HCT116 (cell line): ENCODE measurements at regions not wholly inside any gene's neighbourhood (a gene's known extent, or its start where the extent isn't known, plus 50 kb on each side); places are given as distances from the start of the nearest gene placed in this dataset.

Source experiments
- CEBPB ChIP-seq: IDR thresholded peaks from 2 replicates; pipeline ENCODE4 v1.6.1; 2012; ENCODE audit warnings: low read depth
- CTCF ChIP-seq, 3 experiments: fragments of 200-600 bp in 1 of 3; sonication (generic) in 1 of 3; IDR thresholded peaks in 2 of 3; conservative IDR thresholded peaks in 1 of 3; 2 replicates each; pipeline ENCODE4 v1.5.1; 2012 to 2017; ENCODE audit warnings: low read depth in 2 of 3, low read length in 2 of 3, antibody characterized with exemption in 1 of 3, borderline replicate concordance in 1 of 3, control low read depth in 1 of 3, mild to moderate bottlenecking in 1 of 3, mixed read lengths in 1 of 3, mixed run types in 1 of 3, moderate library complexity in 1 of 3; ENCODE audit not compliant: insufficient read depth in 1 of 3
- ELF1 ChIP-seq: IDR thresholded peaks from 2 replicates; pipeline ENCODE4 v1.6.1; 2012; ENCODE audit warnings: low read depth, borderline replicate concordance
- SIN3A ChIP-seq: IDR thresholded peaks from 2 replicates; pipeline ENCODE4 v1.6.1; 2012; ENCODE audit warnings: low read depth

GRCh38 chr15:29638011-29638410 is 184.3 kb downstream of the TJP1 start:
- TF ChIP-seq CTCF (IDR thresholded peaks at IDR 0.05 in 2 of 3, conservative IDR thresholded peaks at IDR 0.05 in 1 of 3; ENCODE audit: borderline replicate concordance in 1 of 3, insufficient read depth in 1 of 3, low read depth in 2 of 3, low read length in 2 of 3) (no peak), SIN3A (no peak), CEBPB (no peak), ELF1 (no peak)
